GM12874 (cell line): ENCODE measurements at regions not wholly inside any gene's neighbourhood (a gene's known extent, or its start where the extent isn't known, plus 50 kb on each side); places are given as distances from the start of the nearest gene placed in this dataset.

Experiments used
- CTCF ChIP-seq: IDR thresholded peaks from 2 replicates; pipeline ENCODE4 v1.5.1; 2011; ENCODE audit warnings: low read depth, mild to moderate bottlenecking, control low read depth, low read length, moderate library complexity; ENCODE audit not compliant: insufficient read depth

GRCh38 chr1:29498126-29499103 lies 262.1 kb downstream of the PTPRU start:
- no peak for TF ChIP-seq CTCF

- no peak for TF ChIP-seq CTCF
Measured at GRCh38 chr1:29497395-29498125, 261.2 kb downstream of the PTPRU start.

- no peak for TF ChIP-seq CTCF
Measured at GRCh38 chr1:29496701-29497100, 260.4 kb downstream of the PTPRU start.

GRCh38 chr1:29490204-29490934 lies 254.0 kb downstream of the PTPRU start:
- no peak for TF ChIP-seq CTCF

- TF ChIP-seq CTCF = no peak
Measured at GRCh38 chr1:29489471-29489870, 253.1 kb downstream of the PTPRU start.

GRCh38 chr1:29488794-29489311 lies 252.5 kb downstream of the PTPRU start:
- TF ChIP-seq CTCF = no peak
